ENCODE measurements at regions not wholly inside any gene's neighbourhood (a gene's known extent, or its start where the extent isn't known, plus 50 kb on each side); places are given as distances from the start of the nearest gene placed in this dataset.

- H3K4me3 ChIP-seq (ENCODE audit: low read depth, low read length), result no peak overlapping the region
- no peak for TF ChIP-seq MYC (IDR thresholded peaks at IDR 0.05; ENCODE audit: low read depth, low read length)
- no peak for TF ChIP-seq CTCF (IDR thresholded peaks at IDR 0.05; ENCODE audit: low read depth, low read length)
- TF ChIP-seq POLR2A (IDR thresholded peaks at IDR 0.05; ENCODE audit: extremely low read depth, insufficient read length), result no peak
- no peak for TF ChIP-seq MAX (IDR thresholded peaks at IDR 0.05; ENCODE audit: low read depth, low read length)
- DNase-seq (ENCODE audit: low read depth), result no peak
These were observed 213.9 kb upstream of the ISX start for GRCh38 chr22:34851918-34852662.

- DNase-seq (ENCODE audit: low read depth), result no peak
- H3K4me3 ChIP-seq (ENCODE audit: low read depth, low read length), result no peak overlapping the region
- no peak for TF ChIP-seq POLR2A (IDR thresholded peaks at IDR 0.05; ENCODE audit: extremely low read depth, insufficient read length)
- no peak for TF ChIP-seq MAX (IDR thresholded peaks at IDR 0.05; ENCODE audit: low read depth, low read length)
- TF ChIP-seq CTCF (IDR thresholded peaks at IDR 0.05; ENCODE audit: low read depth, low read length), result no peak
- TF ChIP-seq MYC (IDR thresholded peaks at IDR 0.05; ENCODE audit: low read depth, low read length), result no peak
These were observed 210.5 kb upstream of the ISX start for GRCh38 chr22:34855471-34855870.

- DNase-seq (ENCODE audit: low read depth), result no peak
- H3K4me3 ChIP-seq (ENCODE audit: low read depth, low read length), result no peak overlapping the region
- TF ChIP-seq MYC (IDR thresholded peaks at IDR 0.05; ENCODE audit: low read depth, low read length) (no peak), MAX (IDR thresholded peaks at IDR 0.05; ENCODE audit: low read depth, low read length) (no peak), CTCF (IDR thresholded peaks at IDR 0.05; ENCODE audit: low read depth, low read length) (no peak), POLR2A (IDR thresholded peaks at IDR 0.05; ENCODE audit: extremely low read depth, insufficient read length) (no peak)
These were observed 207.9 kb upstream of the ISX start for GRCh38 chr22:34858066-34858465.

GRCh38 chr22:34861787-34862186 lies 204.2 kb upstream of the ISX start:
- H3K4me3 ChIP-seq (ENCODE audit: low read depth, low read length), result no peak overlapping the region
- TF ChIP-seq POLR2A (IDR thresholded peaks at IDR 0.05; ENCODE audit: extremely low read depth, insufficient read length), result no peak
- no peak for DNase-seq (ENCODE audit: low read depth)

GRCh38 chr22:34866081-34866480 lies 199.9 kb upstream of the ISX start:
- DNase-seq (ENCODE audit: low read depth), result no peak
- H3K4me3 ChIP-seq (ENCODE audit: low read depth, low read length), result no peak overlapping the region

GRCh38 chr22:34866495-34867131 lies 199.3 kb upstream of the ISX start:
- DNase-seq (ENCODE audit: low read depth), result no peak
- TF ChIP-seq POLR2A (IDR thresholded peaks at IDR 0.05; ENCODE audit: extremely low read depth, insufficient read length) (no peak), MYC (IDR thresholded peaks at IDR 0.05; ENCODE audit: low read depth, low read length) (no peak), MAX (IDR thresholded peaks at IDR 0.05; ENCODE audit: low read depth, low read length) (no peak), CTCF (IDR thresholded peaks at IDR 0.05; ENCODE audit: low read depth, low read length) (no peak)
- H3K4me3 ChIP-seq (ENCODE audit: low read depth, low read length), result no peak overlapping the region

More at GRCh38 chr22:34866081-34866480, 199.9 kb upstream of the ISX start:
- no peak for TF ChIP-seq MYC (IDR thresholded peaks at IDR 0.05; ENCODE audit: low read depth, low read length)
- no peak for TF ChIP-seq POLR2A (IDR thresholded peaks at IDR 0.05; ENCODE audit: extremely low read depth, insufficient read length)
- no peak for TF ChIP-seq MAX (IDR thresholded peaks at IDR 0.05; ENCODE audit: low read depth, low read length)
